ENCODE measurements at regions not wholly inside any gene's neighbourhood (a gene's known extent, or its start where the extent isn't known, plus 50 kb on each side); places are given as distances from the start of the nearest gene placed in this dataset.

DNA sequence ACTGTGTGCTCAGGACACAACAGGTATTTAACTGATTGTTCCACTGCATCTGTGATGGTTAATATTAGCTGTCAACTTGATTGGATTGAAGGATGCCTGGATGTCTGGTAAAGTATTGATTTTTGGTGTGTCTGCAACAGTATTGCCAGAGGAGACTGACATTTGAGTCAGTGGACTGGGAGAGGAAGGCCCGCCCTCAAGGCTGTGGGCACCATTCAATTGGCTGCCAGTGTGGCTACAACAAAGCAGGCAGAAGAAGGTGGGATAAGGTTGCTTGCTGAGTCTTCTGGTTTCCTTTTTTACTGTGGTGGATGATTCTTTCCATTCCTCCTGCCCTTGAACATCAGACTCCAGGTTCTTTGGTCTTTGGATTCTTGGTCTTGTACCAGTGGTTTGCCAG, 137.1 kb upstream of the FAM13C start:
- CTCF ChIA-PET = no interaction called here
- peaks cover 5 to 15% of the 10 kb centered on the region in 2 experiments for H3K9me3 ChIP-seq (ENCODE audit: control insufficient read depth in 1 of 2, insufficient read depth in 1 of 2, low read length in 2 of 2)
- Mint-ChIP-seq H3K4me1 (ENCODE audit: low read depth) (no peaks in the 10 kb centered on the region), H3K9me3 (peaks cover 9% of the 10 kb centered on the region), H3K4me3 (no peak overlapping the region), H3K27ac (no peak overlapping the region), H3K27me3 (no peaks in the 10 kb centered on the region), H3K36me3 (ENCODE audit: low read depth) (no peaks in the 10 kb centered on the region)
- no peaks in the 10 kb centered on the region for H3K27me3 ChIP-seq (ENCODE audit: control insufficient read depth in 1 of 2, insufficient read depth in 2 of 2, low read length in 2 of 2)
- no peaks in the 10 kb centered on the region for H3K4me1 ChIP-seq (ENCODE audit: insufficient read depth, low read length)
- H3K4me3 ChIP-seq (ENCODE audit: low read length) = no peak overlapping the region
- no peak overlapping the region for H3K27ac ChIP-seq (ENCODE audit: low read depth in 1 of 2, low read length in 2 of 2)
- TF ChIP-seq CTCF (IDR thresholded peaks at IDR 0.05) = no peak
- ATAC-seq (ENCODE audit: poor library complexity) = no peak
- no peaks in the 10 kb centered on the region for H3K36me3 ChIP-seq (ENCODE audit: insufficient read depth, low read length)
- intact Hi-C loops (cut with DNase I, micrococcal nuclease) = no loop called here
- DNase-seq = no peak
- POLR2A ChIA-PET = no interaction called here

DNA sequence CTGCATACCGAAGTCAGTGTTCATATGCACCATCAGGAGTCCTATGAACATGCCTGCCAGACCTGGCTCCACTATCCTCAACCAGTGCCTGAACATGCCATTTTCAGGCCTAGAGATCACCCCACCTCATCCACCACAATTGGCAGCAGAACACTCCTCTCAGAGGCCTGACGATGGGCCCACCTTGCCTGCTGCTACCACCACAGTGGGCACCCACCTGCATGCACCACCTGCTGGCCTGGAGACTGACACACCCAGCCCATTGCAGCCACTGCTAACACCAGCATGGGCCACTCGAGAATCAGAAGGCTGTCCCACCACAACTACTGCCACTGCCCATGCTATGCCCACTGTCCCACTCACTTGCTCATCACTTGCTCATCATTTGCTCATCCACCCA, 130.7 kb upstream of the FAM13C start:
- Mint-ChIP-seq H3K27me3 (no peaks in the 10 kb centered on the region), H3K4me3 (no peak overlapping the region), H3K36me3 (ENCODE audit: low read depth) (no peaks in the 10 kb centered on the region), H3K27ac (no peak overlapping the region), H3K9me3 (peaks cover 17% of the 10 kb centered on the region), H3K4me1 (ENCODE audit: low read depth) (no peaks in the 10 kb centered on the region)
- no peak for TF ChIP-seq CTCF (IDR thresholded peaks at IDR 0.05)
- Histone ChIP-seq H3K9me3 (ENCODE audit: control insufficient read depth in 1 of 2, insufficient read depth in 1 of 2, low read length in 2 of 2) (peaks cover 15 to 19% of the 10 kb centered on the region in 2 experiments), H3K27me3 (ENCODE audit: control insufficient read depth in 1 of 2, insufficient read depth in 2 of 2, low read length in 2 of 2) (no peaks in the 10 kb centered on the region), H3K27ac (ENCODE audit: low read depth in 1 of 2, low read length in 2 of 2) (no peak overlapping the region), H3K4me3 (ENCODE audit: low read length) (no peak overlapping the region), H3K36me3 (ENCODE audit: insufficient read depth, low read length) (no peaks in the 10 kb centered on the region), H3K4me1 (ENCODE audit: insufficient read depth, low read length) (no peaks in the 10 kb centered on the region)
- ATAC-seq (ENCODE audit: poor library complexity) = no peak
- ChIA-PET POLR2A (no interaction called here), CTCF (no interaction called here)
- intact Hi-C loops (cut with DNase I, micrococcal nuclease) = no loop called here
- no peak for DNase-seq

GRCh38 chr10:59479426-59479825, 117.1 kb upstream of the FAM13C start:
- no peak overlapping the region for H3K27ac ChIP-seq (ENCODE audit: low read depth in 1 of 2, low read length in 2 of 2)
- ATAC-seq (ENCODE audit: poor library complexity) (no peak), DNase-seq (no peak)
- ChIA-PET CTCF (no interaction called here), POLR2A (no interaction called here)
- TF ChIP-seq CTCF (IDR thresholded peaks at IDR 0.05) = no peak
- Mint-ChIP-seq H3K4me1 (ENCODE audit: low read depth) (no peaks in the 10 kb centered on the region), H3K9me3 (no peaks in the 10 kb centered on the region), H3K27me3 (no peaks in the 10 kb centered on the region), H3K27ac (no peak overlapping the region), H3K36me3 (ENCODE audit: low read depth) (no peaks in the 10 kb centered on the region), H3K4me3 (no peak overlapping the region)
- no peaks in the 10 kb centered on the region for H3K27me3 ChIP-seq (ENCODE audit: control insufficient read depth in 1 of 2, insufficient read depth in 2 of 2, low read length in 2 of 2)
- H3K36me3 ChIP-seq (ENCODE audit: insufficient read depth, low read length) = no peaks in the 10 kb centered on the region
- H3K4me3 ChIP-seq (ENCODE audit: low read length) = no peak overlapping the region
- intact Hi-C loops (cut with DNase I, micrococcal nuclease) = no loop called here
- peaks cover 0 to 4% of the 10 kb centered on the region in 2 experiments for H3K9me3 ChIP-seq (ENCODE audit: control insufficient read depth in 1 of 2, insufficient read depth in 1 of 2, low read length in 2 of 2)
- H3K4me1 ChIP-seq (ENCODE audit: insufficient read depth, low read length) = no peaks in the 10 kb centered on the region
